NB4 (cell line): ENCODE measurements at regions not wholly inside any gene's neighbourhood (a gene's known extent, or its start where the extent isn't known, plus 50 kb on each side); places are given as distances from the start of the nearest gene placed in this dataset.

Experiments used
- POLR2A ChIP-seq: IDR thresholded peaks from 2 replicates; pipeline ENCODE4 v1.6.1; 2011; ENCODE audit warnings: mild to moderate bottlenecking; ENCODE audit not compliant: insufficient read length; ENCODE audit errors: extremely low read depth
- TF ChIP-seq, protein P1 (sequence below): IDR thresholded peaks from 2 replicates; pipeline ENCODE4 v1.6.1; 2011; ENCODE audit warnings: low read depth, low read length

DNA sequence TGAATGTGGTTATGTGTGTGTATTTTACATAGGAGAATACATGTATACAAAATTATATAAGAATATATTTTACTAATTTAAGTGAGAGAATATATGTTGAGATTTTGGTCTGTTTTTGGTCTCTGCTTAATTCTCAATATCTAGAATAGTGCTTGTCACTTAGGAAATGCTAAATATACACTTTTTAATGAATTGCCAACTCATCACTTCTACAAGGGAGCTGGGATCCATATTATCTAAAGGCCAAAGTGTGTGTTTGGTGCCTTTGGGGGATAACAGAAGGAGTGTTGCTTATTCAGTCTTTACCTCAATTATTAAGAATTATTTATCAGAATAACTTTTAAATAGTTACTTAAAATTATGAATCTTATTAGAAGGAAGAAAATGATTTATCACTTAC is 1304.8 kb downstream of the HACE1 start:
- no peak for TF ChIP-seq POLR2A
- TF ChIP-seq, protein P1, sequence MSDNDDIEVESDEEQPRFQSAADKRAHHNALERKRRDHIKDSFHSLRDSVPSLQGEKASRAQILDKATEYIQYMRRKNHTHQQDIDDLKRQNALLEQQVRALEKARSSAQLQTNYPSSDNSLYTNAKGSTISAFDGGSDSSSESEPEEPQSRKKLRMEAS = no peak
